MM.1S (cell line): ENCODE measurements at regions not wholly inside any gene's neighbourhood (a gene's known extent, or its start where the extent isn't known, plus 50 kb on each side); places are given as distances from the start of the nearest gene placed in this dataset.
"Not testable (repeated sequence)": the region's sequence is repeated elsewhere in the genome, so short reads cannot be mapped to it uniquely, and the experiment has no call there.

Experiments used
- DNase-seq: peaks from one replicate; pipeline ENCODE4 v3.0.0-alpha.2; 2015
- H2AFZ ChIP-seq: fragments of 300-600 bp; sonication (generic); 2 replicates; pipeline ENCODE4 v1.6.0; 2016; ENCODE audit warnings: antibody characterized with exemption, low read length
- H3F3A ChIP-seq: fragments of 300-600 bp; sonication (generic); 2 replicates; pipeline ENCODE4 v1.6.1; 2016; ENCODE audit warnings: mild to moderate bottlenecking, antibody characterized with exemption, low read length, moderate library complexity, mixed read lengths; ENCODE audit not compliant: insufficient read depth
- H3K27ac ChIP-seq: fragments of 300-600 bp; sonication (generic); 2 replicates; pipeline ENCODE4 v1.5.1; 2016; ENCODE audit warnings: mild to moderate bottlenecking, low read length
- H3K27me3 ChIP-seq: fragments of 300-600 bp; sonication (generic); replicated peaks from 2 replicates; pipeline ENCODE4 v1.6.0; 2016; ENCODE audit warnings: low read length; ENCODE audit not compliant: insufficient read depth
- H3K36me3 ChIP-seq: fragments of 300-600 bp; sonication (generic); replicated peaks from 2 replicates; pipeline ENCODE4 v1.6.1; 2016; ENCODE audit warnings: mild to moderate bottlenecking, low read length, mixed read lengths; ENCODE audit not compliant: insufficient read depth
- H3K4me1 ChIP-seq: fragments of 300-600 bp; sonication (generic); 2 replicates; pipeline ENCODE4 v1.6.1; 2016; ENCODE audit warnings: low read length, mixed read lengths
- H3K4me2 ChIP-seq: fragments of 300-600 bp; sonication (generic); 2 replicates; pipeline ENCODE4 v1.6.0; 2016; ENCODE audit warnings: low read depth, low read length
- H3K4me3 ChIP-seq: fragments of 300-600 bp; sonication (generic); 2 replicates; pipeline ENCODE4 v1.5.1; 2016; ENCODE audit warnings: low read length, mixed read lengths
- H3K79me2 ChIP-seq: fragments of 300-600 bp; sonication (generic); 2 replicates; pipeline ENCODE4 v1.6.1; 2016; ENCODE audit warnings: mixed run types, low read length, mixed read lengths
- H3K9ac ChIP-seq: fragments of 300-600 bp; sonication (generic); 2 replicates; pipeline ENCODE4 v1.6.1; 2016; ENCODE audit warnings: low read length, mixed read lengths
- H3K9me2 ChIP-seq: fragments of 300-600 bp; sonication (generic); replicated peaks from 2 replicates; pipeline ENCODE4 v1.6.1; 2016; ENCODE audit warnings: mild to moderate bottlenecking, low read length, mixed read lengths; ENCODE audit not compliant: insufficient read depth
- H3K9me3 ChIP-seq: fragments of 300-600 bp; sonication (generic); replicated peaks from 2 replicates; pipeline ENCODE4 v1.6.1; 2016; ENCODE audit warnings: mild to moderate bottlenecking, low read length, mixed read lengths; ENCODE audit not compliant: insufficient read depth
- H4K20me1 ChIP-seq: fragments of 300-600 bp; sonication (generic); 2 replicates; pipeline ENCODE4 v1.6.1; 2016; ENCODE audit warnings: mild to moderate bottlenecking, low read length, moderate library complexity, mixed read lengths; ENCODE audit not compliant: insufficient read depth
- CTCF ChIP-seq: fragments of 300-600 bp; sonication (generic); IDR thresholded peaks from 2 replicates; pipeline ENCODE4 v1.5.1; 2016; ENCODE audit warnings: antibody characterized with exemption, low read length, mixed read lengths
- EZH2 ChIP-seq: fragments of 300-600 bp; sonication (generic); optimal IDR thresholded peaks from 2 replicates; pipeline ENCODE3; 2017; ENCODE audit warnings: low read depth, mild to moderate bottlenecking, antibody characterized with exemption, low read length, mixed read lengths
- EZH2phosphoT487 ChIP-seq: fragments of 300-600 bp; sonication (generic); IDR thresholded peaks from 2 replicates; pipeline ENCODE4 v1.6.1; 2018; ENCODE audit warnings: antibody characterized with exemption, low read length

GRCh38 chr16:47865337-47865855 lies 290.4 kb downstream of the ABCC12 start:
- H3F3A ChIP-seq: no peaks in the 10 kb centered on the region
- H3K4me1 ChIP-seq: no peaks in the 10 kb centered on the region
- TF ChIP-seq EZH2phosphoT487 (no peak), CTCF (no peak), EZH2 (no peak)
- H3K9me2 ChIP-seq: no peaks in the 10 kb centered on the region
- DNase-seq: no peak
- no peaks in the 10 kb centered on the region for H3K9me3 ChIP-seq
- H3K9ac ChIP-seq: no peak overlapping the region
- no peak overlapping the region for H3K4me3 ChIP-seq
- H3K79me2 ChIP-seq: no peaks in the 10 kb centered on the region
- H2AFZ ChIP-seq: no peak overlapping the region
- no peaks in the 10 kb centered on the region for H3K27me3 ChIP-seq
- H3K27ac ChIP-seq: no peak overlapping the region
- no peaks in the 10 kb centered on the region for H4K20me1 ChIP-seq
- no peaks in the 10 kb centered on the region for H3K36me3 ChIP-seq
- H3K4me2 ChIP-seq: no peak overlapping the region

GRCh38 chr16:47864262-47864661 lies 291.5 kb downstream of the ABCC12 start:
- H3K9ac ChIP-seq, H3K4me2 ChIP-seq, H3K27ac ChIP-seq: not testable (repeated sequence)

DNA sequence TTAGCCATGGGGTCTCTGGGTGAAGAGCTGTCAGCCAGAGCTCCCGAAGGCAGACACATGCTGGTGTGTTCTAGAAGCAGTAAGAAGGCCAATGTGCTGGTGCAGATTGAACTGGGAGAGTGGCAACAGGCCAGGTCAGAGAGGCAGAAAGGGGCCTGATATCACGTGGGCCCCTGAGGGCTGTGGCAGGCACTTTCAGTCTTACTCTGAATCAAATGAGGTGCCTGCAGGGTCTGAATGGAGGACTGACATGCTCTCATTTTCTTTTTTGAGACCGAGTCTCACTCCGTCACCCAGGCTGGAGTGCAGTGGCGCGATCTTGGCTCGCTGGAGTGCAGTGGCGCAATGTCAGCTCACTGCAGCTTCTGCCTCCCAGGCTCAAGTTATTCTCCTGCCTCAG lies 293.8 kb downstream of the ABCC12 start:
- H3K4me1 ChIP-seq: no peaks in the 10 kb centered on the region
- H3K9ac ChIP-seq: no peak overlapping the region
- H3K4me3 ChIP-seq: no peak overlapping the region
- H3K36me3 ChIP-seq: no peaks in the 10 kb centered on the region
- no peak for TF ChIP-seq EZH2phosphoT487
- TF ChIP-seq CTCF: no peak
- H3K79me2 ChIP-seq: no peaks in the 10 kb centered on the region
- no peaks in the 10 kb centered on the region for H3F3A ChIP-seq
- DNase-seq: no peak
- H3K9me3 ChIP-seq: no peaks in the 10 kb centered on the region
- H3K4me2 ChIP-seq: no peak overlapping the region
- no peaks in the 10 kb centered on the region for H3K27me3 ChIP-seq
- no peak overlapping the region for H3K27ac ChIP-seq
- H2AFZ ChIP-seq: no peak overlapping the region
- no peaks in the 10 kb centered on the region for H3K9me2 ChIP-seq
- H4K20me1 ChIP-seq: no peaks in the 10 kb centered on the region

More at GRCh38 chr16:47864262-47864661, 291.5 kb downstream of the ABCC12 start:
- not testable (repeated sequence) for H3K79me2 ChIP-seq, H2AFZ ChIP-seq, H3F3A ChIP-seq, H3K27me3 ChIP-seq, H3K36me3 ChIP-seq, DNase-seq, H3K4me1 ChIP-seq, H3K4me3 ChIP-seq, H4K20me1 ChIP-seq, H3K9me3 ChIP-seq, H3K9me2 ChIP-seq

DNA sequence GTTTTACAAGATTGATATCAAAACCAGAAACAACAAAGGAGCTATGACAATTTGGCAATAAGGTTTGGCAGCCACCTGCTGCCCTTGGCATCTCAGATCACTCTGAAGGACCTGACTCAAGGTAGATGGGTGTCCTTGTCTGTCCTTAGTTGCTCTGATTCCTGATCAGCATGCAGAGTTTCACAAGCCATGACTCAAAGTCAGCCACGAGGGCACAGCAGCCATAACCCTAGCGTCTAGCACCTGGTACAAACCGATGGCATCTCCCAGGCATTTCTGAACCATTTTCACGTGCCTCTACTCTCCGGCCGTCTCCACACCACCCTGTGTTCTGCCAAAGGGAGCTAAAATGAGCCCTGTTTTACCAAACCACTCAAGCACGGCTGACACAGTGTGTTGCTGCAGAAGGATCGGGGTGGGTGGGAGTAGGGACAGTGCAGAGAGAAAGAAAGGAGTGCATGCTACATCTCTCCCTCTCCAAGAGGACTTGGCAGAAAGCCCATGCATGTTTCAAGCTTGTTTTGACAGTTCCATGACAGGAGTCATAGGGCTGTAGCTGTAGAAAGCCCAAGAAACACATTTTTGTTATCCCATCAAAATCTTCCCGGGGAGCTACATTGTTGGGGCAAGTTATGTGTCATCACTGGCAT lies 297.3 kb downstream of the ABCC12 start:
- Histone ChIP-seq H3K9me2 (no peaks in the 10 kb centered on the region), H3F3A (no peaks in the 10 kb centered on the region), H3K4me2 (no peak overlapping the region), H3K4me1 (no peaks in the 10 kb centered on the region), H3K4me3 (no peak overlapping the region), H2AFZ (no peak overlapping the region), H3K79me2 (no peaks in the 10 kb centered on the region), H3K36me3 (no peaks in the 10 kb centered on the region), H3K9ac (no peak overlapping the region), H3K27me3 (no peaks in the 10 kb centered on the region), H3K9me3 (no peaks in the 10 kb centered on the region), H3K27ac (no peak overlapping the region), H4K20me1 (no peaks in the 10 kb centered on the region)
- DNase-seq: no peak
- TF ChIP-seq CTCF (no peak), EZH2 (no peak), EZH2phosphoT487 (no peak)
